Activated T-cell treated with anti-CD3 and anti-CD28 coated beads, Interleukin-2, amount 50 U/mL, for 48 hours (primary cell): ENCODE measurements at regions not wholly inside any gene's neighbourhood (a gene's known extent, or its start where the extent isn't known, plus 50 kb on each side); places are given as distances from the start of the nearest gene placed in this dataset.

Experiments
- DNase-seq, 2 experiments: peaks; one replicate each; pipeline ENCODE4 v3.0.0-alpha.2; 2020

- DNase-seq, result no peak
These were observed 259.2 kb downstream of the CBLN1 start for GRCh38 chr16:49022351-49022963.

- no peak for DNase-seq
These were observed 260.5 kb downstream of the CBLN1 start for GRCh38 chr16:49021136-49021535.

- DNase-seq, result no peak
These were observed 261.2 kb downstream of the CBLN1 start for GRCh38 chr16:49020436-49020835.

GRCh38 chr16:49019831-49020230 is 261.8 kb downstream of the CBLN1 start:
- DNase-seq, result no peak

- no peak for DNase-seq
These were observed 262.5 kb downstream of the CBLN1 start for GRCh38 chr16:49019081-49019633.

- no peak for DNase-seq
These were observed 263.2 kb downstream of the CBLN1 start for GRCh38 chr16:49018259-49018931.

GRCh38 chr16:49017501-49017900 is 264.1 kb downstream of the CBLN1 start:
- no peak for DNase-seq

DNA sequence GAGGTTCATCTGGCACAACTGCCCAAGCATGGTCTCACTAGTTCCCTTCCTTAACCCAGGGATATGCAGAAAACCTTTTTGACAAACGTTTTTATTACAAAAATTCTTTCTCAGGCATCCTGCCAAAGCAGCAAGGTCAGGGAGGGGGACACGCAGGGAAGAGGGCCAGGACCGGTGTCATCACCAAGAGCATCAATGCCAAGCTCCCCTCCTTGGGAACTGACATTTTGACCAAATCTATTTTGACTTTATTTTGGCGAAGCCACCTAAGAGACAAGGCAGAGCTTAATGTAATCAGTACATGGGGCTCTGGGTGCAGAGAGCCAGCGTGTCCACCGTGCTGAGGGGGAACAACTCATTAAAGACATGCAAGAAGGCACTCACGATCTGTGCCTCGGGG is 265.2 kb downstream of the CBLN1 start:
- DNase-seq, result no peak

- no peak for DNase-seq
These were observed 266.4 kb downstream of the CBLN1 start for GRCh38 chr16:49015225-49015592.

- no peak for DNase-seq
These were observed 267.1 kb downstream of the CBLN1 start for GRCh38 chr16:49014277-49015224.

DNA sequence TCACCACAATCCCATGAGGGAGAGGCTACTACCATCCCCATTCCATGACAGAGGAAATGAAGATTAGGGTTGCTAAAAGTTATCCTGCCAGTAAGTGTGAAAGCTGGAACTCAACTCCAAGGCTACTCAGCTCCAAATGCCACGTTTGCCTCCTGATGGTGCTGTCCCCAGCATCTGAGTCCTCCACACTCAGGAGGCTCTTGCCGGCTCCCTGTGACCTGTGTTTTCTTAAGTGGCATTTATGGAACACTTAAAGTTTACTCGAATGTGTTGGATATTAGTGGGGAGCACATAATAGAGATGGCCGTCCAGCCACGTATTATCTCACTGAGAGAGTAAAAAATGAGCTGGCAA is 267.9 kb downstream of the CBLN1 start:
- DNase-seq, result no peak

GRCh38 chr16:49012961-49013726 is 268.5 kb downstream of the CBLN1 start:
- no peak for DNase-seq

DNA sequence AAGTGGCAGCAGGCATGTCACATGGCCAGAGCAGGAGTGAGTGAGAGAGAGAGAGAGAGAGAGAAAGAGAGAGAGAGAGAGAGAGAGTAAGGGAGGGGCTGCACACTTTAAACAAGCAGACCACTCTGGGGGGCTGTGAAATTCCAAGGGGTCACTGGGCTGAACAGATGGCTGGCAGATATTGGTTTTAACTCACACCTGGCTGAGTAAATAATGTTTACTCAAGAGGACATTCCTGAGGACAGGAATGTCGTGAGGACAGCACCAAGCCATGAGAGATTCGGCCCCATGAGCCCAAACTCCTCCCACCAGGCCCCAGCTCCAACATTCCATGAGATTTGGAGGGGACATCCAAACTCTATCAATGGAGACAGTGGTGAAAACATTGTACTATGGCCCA is 269.7 kb downstream of the CBLN1 start:
- DNase-seq, result no peak

DNA sequence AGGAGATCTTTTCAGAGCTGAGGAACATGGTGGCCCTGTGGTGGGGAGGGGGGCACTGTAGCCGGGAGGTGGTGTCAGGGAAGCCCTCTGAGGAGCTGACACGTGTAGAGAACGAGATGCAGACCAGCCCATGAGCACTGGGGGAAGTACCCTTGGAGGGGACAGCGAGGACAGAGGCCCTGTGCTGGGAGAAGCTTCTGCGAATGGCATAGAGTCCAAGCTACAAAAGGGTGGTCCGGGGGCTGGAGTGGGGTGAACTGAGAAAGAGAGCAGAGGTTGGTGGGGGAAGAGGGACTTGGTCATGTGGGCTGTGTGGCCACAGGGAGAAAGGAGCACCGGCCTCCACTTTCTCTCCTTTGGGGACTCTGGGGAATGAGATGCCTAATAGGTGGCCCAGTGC is 270.8 kb downstream of the CBLN1 start:
- no peak for DNase-seq

GRCh38 chr16:49010396-49010795 is 271.2 kb downstream of the CBLN1 start:
- DNase-seq, result no peak

GRCh38 chr16:49009204-49009603 is 272.4 kb downstream of the CBLN1 start:
- no peak for DNase-seq

DNA sequence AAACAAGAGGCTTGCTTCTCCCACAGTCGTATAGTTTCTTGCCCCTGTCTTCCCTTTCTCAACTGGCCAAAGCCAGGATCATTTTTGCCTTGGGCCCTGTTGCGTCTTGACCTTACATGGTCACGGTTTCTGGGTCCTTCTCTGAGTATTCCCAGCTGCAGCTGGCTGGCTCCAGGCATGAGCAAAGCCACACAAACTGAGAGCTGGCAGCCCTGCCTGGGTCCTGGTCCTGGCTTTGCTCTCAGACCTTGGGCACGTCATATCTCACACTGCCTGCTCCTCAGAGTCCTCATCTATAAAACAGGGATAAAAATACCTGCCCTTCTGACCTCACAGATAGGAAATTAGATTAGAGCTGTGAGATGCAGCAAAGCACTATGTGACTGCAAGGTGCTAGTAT is 277.6 kb downstream of the CBLN1 start:
- no peak for DNase-seq

DNA sequence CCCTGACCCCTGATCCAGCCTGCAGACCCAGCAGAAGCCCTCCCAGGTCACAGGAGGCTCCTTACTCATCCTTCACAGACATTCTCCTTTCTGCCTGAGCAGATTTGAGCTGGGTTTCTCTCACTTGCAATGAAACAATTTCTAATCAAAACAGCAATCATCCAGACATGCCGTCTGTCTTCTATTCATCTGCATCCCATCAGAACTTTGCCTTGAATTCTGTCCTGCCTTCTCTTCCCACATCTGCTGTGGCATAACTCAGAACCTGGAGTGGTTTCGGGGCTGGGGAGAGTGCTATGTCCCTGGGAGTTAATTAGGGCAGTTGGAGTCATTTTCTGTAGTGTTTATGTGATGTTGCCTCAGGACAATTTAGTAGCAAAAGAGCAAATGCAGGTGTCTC is 278.6 kb downstream of the CBLN1 start:
- no peak for DNase-seq

GRCh38 chr16:49000594-49000993 is 281.0 kb downstream of the CBLN1 start:
- DNase-seq, result no peak

DNA sequence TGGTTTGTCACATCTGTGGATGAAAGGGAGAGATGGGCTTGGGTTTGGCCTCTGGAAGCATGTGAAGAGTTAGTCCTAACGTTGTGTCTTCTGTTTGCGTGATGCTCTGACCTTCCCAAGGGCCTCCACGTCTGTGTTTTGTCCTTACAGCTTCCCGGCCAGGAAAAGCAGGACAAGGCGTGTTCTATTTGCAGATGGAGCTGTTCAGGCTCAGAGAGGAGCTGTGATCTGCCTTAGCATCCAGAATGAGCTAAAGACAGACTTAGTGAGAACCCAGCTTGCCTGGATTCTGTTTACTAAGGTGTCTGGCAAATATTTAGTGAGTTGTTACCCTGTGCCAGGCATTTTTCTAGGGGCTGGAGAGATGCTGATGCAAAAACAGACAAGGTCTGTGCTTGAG is 282.1 kb downstream of the CBLN1 start:
- no peak for DNase-seq

DNA sequence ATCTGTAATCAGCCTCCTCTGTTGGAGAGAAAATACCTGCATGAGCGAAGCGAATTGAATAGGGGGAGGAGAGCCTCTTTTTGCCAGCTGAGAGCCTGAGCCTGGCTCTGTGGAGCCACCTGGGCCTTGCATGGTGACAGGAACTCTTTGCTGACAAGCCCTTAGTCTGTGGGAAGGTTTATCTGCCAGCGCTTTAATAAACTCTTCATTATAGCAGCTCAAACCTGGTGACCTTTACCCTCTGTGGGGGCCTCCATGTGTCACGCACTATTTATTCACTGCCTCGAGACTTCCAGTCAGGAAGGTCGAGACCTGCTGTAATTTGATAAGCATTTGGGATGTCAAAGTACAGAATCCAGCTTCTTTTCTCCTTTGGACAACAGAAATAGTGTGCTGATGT is 282.6 kb downstream of the CBLN1 start:
- DNase-seq, result no peak

DNA sequence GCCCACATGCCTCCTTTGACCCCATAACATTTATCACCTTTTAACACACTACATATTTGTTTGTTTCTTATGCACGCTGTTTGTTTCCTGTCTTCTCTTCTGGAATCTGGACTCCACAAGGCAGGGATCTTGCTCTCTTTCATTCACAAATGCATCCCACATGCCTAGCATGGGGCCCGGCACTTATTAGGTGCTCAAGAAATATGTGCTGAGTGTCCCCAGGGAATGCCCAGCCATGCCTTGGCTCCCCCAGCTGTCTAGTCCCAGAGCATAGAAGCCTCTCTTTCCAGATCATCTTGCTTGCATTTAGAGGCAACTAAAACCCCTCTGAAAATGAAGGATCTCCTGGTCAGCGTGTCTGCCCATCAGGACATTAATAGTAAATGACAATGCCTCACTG is 283.7 kb downstream of the CBLN1 start:
- DNase-seq, result no peak

DNA sequence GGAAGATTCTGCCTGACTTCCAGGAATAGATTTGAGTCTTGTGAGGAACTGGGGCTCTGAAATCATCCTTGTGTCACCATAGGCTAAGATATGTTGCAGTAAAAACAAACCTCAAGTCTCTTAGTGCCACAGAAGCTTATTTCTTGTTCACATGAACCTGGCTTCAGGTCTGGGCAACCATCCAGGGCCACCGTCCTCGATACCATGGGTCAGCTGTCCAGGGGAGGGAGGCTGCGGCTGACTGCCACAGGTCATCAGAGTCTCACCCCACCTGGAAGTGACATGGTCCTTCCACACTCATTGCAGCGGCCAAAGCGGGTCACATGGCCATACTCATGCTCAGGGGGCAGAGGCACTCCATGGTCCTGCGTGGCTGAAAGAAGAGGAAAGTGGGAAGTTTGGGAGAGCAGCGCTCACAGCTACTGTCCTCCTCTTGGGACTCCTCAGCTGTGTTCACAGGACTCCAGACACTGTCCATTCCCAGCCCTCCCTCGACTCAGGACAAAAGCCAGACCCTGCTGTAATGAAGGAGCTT is 284.5 kb downstream of the CBLN1 start:
- DNase-seq, result no peak
